GM12891 (cell line): ENCODE measurements at regions not wholly inside any gene's neighbourhood (a gene's known extent, or its start where the extent isn't known, plus 50 kb on each side); places are given as distances from the start of the nearest gene placed in this dataset.

ENCODE experiments used
- POLR2A ChIP-seq: IDR thresholded peaks from 2 replicates; pipeline ENCODE4 v1.6.1; 2011; ENCODE audit warnings: low read depth, low read length, control low read depth
- POLR2AphosphoS5 ChIP-seq: IDR thresholded peaks from 2 replicates; pipeline ENCODE4 v1.6.1; 2011; ENCODE audit warnings: low read depth, low read length, control low read depth
- SPI1 ChIP-seq: IDR thresholded peaks from 2 replicates; pipeline ENCODE4 v1.6.1; 2011; ENCODE audit warnings: low read depth, low read length, control low read depth
- TAF1 ChIP-seq: IDR thresholded peaks from 2 replicates; pipeline ENCODE4 v1.6.1; 2011; ENCODE audit warnings: low read depth, low read length, control low read depth

DNA sequence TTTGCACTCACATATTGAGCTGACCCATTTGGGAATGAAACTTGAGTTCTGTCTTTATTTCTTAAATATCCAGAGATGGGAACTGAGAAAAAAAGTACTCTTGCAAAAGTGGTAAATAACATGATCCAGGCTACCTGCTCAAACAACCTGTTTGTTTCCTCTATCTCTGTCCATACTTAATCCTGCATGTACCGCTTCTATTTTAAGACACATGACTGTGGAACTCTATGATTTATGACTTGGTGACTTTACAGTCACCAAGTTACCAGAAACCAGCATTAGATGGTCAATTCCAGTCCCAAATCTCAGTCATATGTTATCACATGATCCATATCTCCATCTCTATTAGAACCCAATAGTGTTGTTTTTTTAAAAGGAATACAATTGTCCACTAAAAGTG lies 606.7 kb downstream of the EPHA5 start:
- TF ChIP-seq SPI1 = no peak
- TF ChIP-seq POLR2AphosphoS5 = no peak
- no peak for TF ChIP-seq POLR2A
- no peak for TF ChIP-seq TAF1
